HepG2 (cell line): ENCODE measurements at regions not wholly inside any gene's neighbourhood (a gene's known extent, or its start where the extent isn't known, plus 50 kb on each side); places are given as distances from the start of the nearest gene placed in this dataset.

Experiments
- ATAC-seq: fragments of 200-7000 bp; cut with Tn5 transposase; 3 replicates; pipeline ENCODE4 v1.9.1; 2020; ENCODE audit warnings: mild to moderate bottlenecking, moderate library complexity
- BruUV-seq: library from RNA; stranded (reverse); fragments of 400-500 nt; replicated peaks from 2 replicates; lab custom pipeline; 2021; lab: Mats Ljungman, UMichigan
- CTCF ChIA-PET: fragments of 300-600 bp; formaldehyde crosslinking; extraction: SDS; loops from one replicate; lab custom pipeline; 2021; ENCODE audit warnings: low total read pairs, inconsistent platforms, low intra/inter-chr PET ratio; lab: Yijun Ruan, JAX
- POLR2A ChIA-PET: fragments of 350-600 bp; sonication (Branson Sonifier 250); formaldehyde crosslinking; loops from one replicate; lab custom pipeline; 2020; ENCODE audit warnings: antibody characterized with exemption, inconsistent platforms; lab: Yijun Ruan, JAX
- DNase-seq: peaks from one replicate; pipeline ENCODE4 v3.0.0-alpha.2; 2015; ENCODE audit warnings: low spot score
- FAIRE-seq: peaks from 3 replicates; lab custom pipeline; 2011; peaks lifted over from hg19 to GRCh38; lab: Jason Lieb, UNC
- H2AFZ ChIP-seq: one replicate; pipeline ENCODE4 v1.6.1; 2011; ENCODE audit warnings: low read length, inconsistent platforms
- H3K27ac ChIP-seq: fragments of 300-600 bp; 3 replicates; pipeline ENCODE4 v1.8.0; 2011; ENCODE audit warnings: mixed run types, mild to moderate bottlenecking, mixed read lengths, low read length, inconsistent platforms; ENCODE audit not compliant: insufficient read depth; ENCODE audit errors: extremely low read length
- H3K27me3 ChIP-seq, 2 experiments: fragments of 200-600 bp in 1 of 2; 2 replicates in 1 of 2; 3 replicates in 1 of 2; pipeline versions ENCODE4 v1.6.0 to v1.8.0; 2011; ENCODE audit warnings: low read length in 2 of 2, mild to moderate bottlenecking in 2 of 2, moderate library complexity in 2 of 2, inconsistent platforms in 1 of 2; ENCODE audit not compliant: insufficient read depth in 2 of 2, control insufficient read depth in 1 of 2
- H3K36me3 ChIP-seq, 2 experiments: fragments of 200-600 bp in 1 of 2; replicated peaks in 1 of 2; 2 replicates in 1 of 2; 3 replicates in 1 of 2; pipeline versions ENCODE4 v1.5.1 to v1.8.0; 2011; ENCODE audit warnings: low read length in 2 of 2, inconsistent platforms in 1 of 2; ENCODE audit not compliant: insufficient read depth in 2 of 2, control insufficient read depth in 1 of 2
- H3K4me1 ChIP-seq: 2 replicates; pipeline ENCODE4 v1.5.1; 2012; ENCODE audit warnings: low read length, inconsistent platforms; ENCODE audit not compliant: insufficient read depth
- H3K4me2 ChIP-seq: 2 replicates; pipeline ENCODE4 v1.6.0; 2011; ENCODE audit warnings: low read depth, low read length, inconsistent platforms
- H3K4me3 ChIP-seq, 3 experiments: fragments of 200-600 bp in 1 of 3; sonication (generic), shearing (Covaris generic) in 1 of 3; replicated peaks in 1 of 3; 2 replicates each; pipeline ENCODE4 v1.5.1; 2011 to 2016; ENCODE audit warnings: low read length in 3 of 3, inconsistent platforms in 2 of 3, low read depth in 2 of 3, mild to moderate bottlenecking in 2 of 3, control low read depth in 1 of 3, mixed read lengths in 1 of 3; ENCODE audit not compliant: insufficient read depth in 1 of 3
- H3K79me2 ChIP-seq: one replicate; pipeline ENCODE4 v1.6.1; 2011; ENCODE audit warnings: low read length, inconsistent platforms; ENCODE audit not compliant: insufficient read depth
- H3K9ac ChIP-seq: 2 replicates; pipeline ENCODE4 v1.6.0; 2011; ENCODE audit warnings: mild to moderate bottlenecking, low read depth, low read length, inconsistent platforms; ENCODE audit not compliant: insufficient read depth
- H3K9me3 ChIP-seq: 2 replicates; pipeline ENCODE4 v1.5.1; 2012; ENCODE audit warnings: mild to moderate bottlenecking, low read length
- H4K20me1 ChIP-seq: 2 replicates; pipeline ENCODE4 v1.6.0; 2011; ENCODE audit warnings: inconsistent platforms, mild to moderate bottlenecking, low read length, moderate library complexity; ENCODE audit not compliant: insufficient read depth
- ARID2 ChIP-seq: sonication (generic); formaldehyde crosslinking; IDR thresholded peaks from 2 replicates; pipeline ENCODE4 v1.8.1; 2022; ENCODE audit warnings: mild to moderate bottlenecking, missing genetic modification reagents, borderline replicate concordance
- DNMT1 ChIP-seq: sonication (generic); formaldehyde crosslinking; IDR thresholded peaks from 2 replicates; pipeline ENCODE4 v1.5.1; 2020; ENCODE audit warnings: mild to moderate bottlenecking, missing genetic modification reagents
- MEF2D ChIP-seq: sonication (generic); formaldehyde crosslinking; IDR thresholded peaks from 2 replicates; pipeline ENCODE4 v1.5.1; 2020; ENCODE audit warnings: mild to moderate bottlenecking, missing genetic modification reagents
- MIER3 ChIP-seq: IDR thresholded peaks from 2 replicates; pipeline ENCODE4 v1.6.1; 2016; ENCODE audit warnings: missing compliant biosample characterization, borderline replicate concordance
- SMAD3 ChIP-seq: sonication (generic); formaldehyde crosslinking; IDR thresholded peaks from 2 replicates; pipeline ENCODE4 v1.4.0; 2020; ENCODE audit warnings: missing genetic modification reagents
- SMARCC2 ChIP-seq: fragments of 450-650 bp; IDR thresholded peaks from 2 replicates; pipeline ENCODE4 v1.6.1; 2017; ENCODE audit warnings: antibody characterized with exemption, mild to moderate bottlenecking
- SMARCE1 ChIP-seq: fragments of 450-650 bp; IDR thresholded peaks from 2 replicates; pipeline ENCODE4 v1.6.1; 2017; ENCODE audit warnings: borderline replicate concordance
- SP1 ChIP-seq, 2 experiments: fragments of 450-650 bp in 1 of 2; sonication (generic) in 1 of 2; formaldehyde crosslinking in 1 of 2; IDR thresholded peaks; 2 replicates each; pipeline versions ENCODE4 v1.4.0 to v1.6.1; 2016 to 2020; ENCODE audit warnings: missing genetic modification reagents in 1 of 2
- YEATS2 ChIP-seq: sonication (generic); formaldehyde crosslinking; IDR thresholded peaks from 2 replicates; pipeline ENCODE4 v1.4.0; 2020; ENCODE audit warnings: missing genetic modification reagents, borderline replicate concordance
- ZNF335 ChIP-seq: sonication (generic); formaldehyde crosslinking; IDR thresholded peaks from 2 replicates; pipeline ENCODE4 v1.4.0; 2020; ENCODE audit warnings: missing genetic modification reagents
- ZNF557 ChIP-seq: sonication (generic); formaldehyde crosslinking; IDR thresholded peaks from 2 replicates; pipeline ENCODE4 v1.4.0; 2020; ENCODE audit warnings: missing genetic modification reagents
- ZNF883 ChIP-seq: sonication (generic); formaldehyde crosslinking; IDR thresholded peaks from 2 replicates; pipeline ENCODE4 v1.5.1; 2020; ENCODE audit warnings: mild to moderate bottlenecking, missing genetic modification reagents; ENCODE audit errors: not compliant biosample characterization
- WGBS: methylation state at CpG from one replicate; pipeline ENCODE4 v1.1.6; 2017; ENCODE audit warnings: low lambda C conversion rate; 5-methylcytosine and 5-hydroxymethylcytosine counted together
- in situ Hi-C: cut with HindIII; loops from 2 replicates; pipeline ENCODE4 v1.10.0; 2017; ENCODE audit warnings: low pct_unique_long_range_greater_than_20kb; ENCODE audit not compliant: extremely low pct_ligation_motif_present
- intact Hi-C: fragments of 100-400 bp; cut with micrococcal nuclease; formaldehyde crosslinking; loops from one replicate; pipeline ENCODE4 v1.10.0; 2022; ENCODE audit not compliant: unreplicated experiment
- TF ChIP-seq, protein P1 (sequence below): sonication (generic); formaldehyde crosslinking; conservative IDR thresholded peaks from 2 replicates; pipeline ENCODE4 v1.8.0; 2022; ENCODE audit warnings: missing genetic modification reagents
- TF ChIP-seq, protein P2 (sequence below): sonication (generic); formaldehyde crosslinking; IDR thresholded peaks from 2 replicates; pipeline ENCODE4 v1.8.1; 2023; ENCODE audit warnings: missing genetic modification reagents, mild to moderate bottlenecking, borderline replicate concordance
- TF ChIP-seq, protein P3 (sequence below): sonication (generic); formaldehyde crosslinking; IDR thresholded peaks from 2 replicates; pipeline ENCODE4 v1.5.0; 2020; ENCODE audit warnings: missing genetic modification reagents
- TF ChIP-seq, protein P4 (sequence below): sonication (generic); formaldehyde crosslinking; IDR thresholded peaks from 2 replicates; pipeline ENCODE4 v1.4.0; 2020; ENCODE audit warnings: missing genetic modification reagents, borderline replicate concordance
- TF ChIP-seq, protein P5 (sequence below): sonication (generic); formaldehyde crosslinking; IDR thresholded peaks from 2 replicates; pipeline ENCODE4 v1.4.0; 2020; ENCODE audit warnings: missing genetic modification reagents, borderline replicate concordance

DNA sequence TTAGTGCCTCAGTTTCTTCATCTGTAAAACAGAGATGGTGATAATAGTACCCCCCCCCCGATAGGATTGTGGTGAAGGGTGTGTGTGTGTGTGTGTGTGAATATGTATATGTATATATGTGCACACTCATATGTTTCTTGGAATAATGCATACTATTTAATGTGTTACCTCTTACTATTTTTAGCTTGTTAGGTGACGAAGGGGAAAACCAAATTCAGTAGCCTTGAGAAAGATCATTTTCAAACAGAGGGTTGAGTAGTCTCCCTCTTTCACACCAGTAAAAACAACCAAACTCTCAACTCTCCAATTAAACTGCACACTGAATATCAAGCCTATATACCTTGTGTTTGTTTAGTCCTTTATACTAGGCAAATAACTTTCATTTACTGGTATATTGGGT is 75.7 kb downstream of the NTMT2 start:
- FAIRE-seq, result no peak

More for the DNA sequence above, 75.7 kb downstream of the NTMT2 start:
- Histone ChIP-seq H3K9me3 (no peaks in the 10 kb centered on the region), H3K27me3 (0 out of 5 replicates have a peak, but pooled peaks cover 0 to 1% of the 10 kb centered on the region in 2 experiments), H3K4me3 (no peak overlapping the region), H3K9ac (no peak overlapping the region), H2AFZ (no peak overlapping the region), H3K36me3 (no peaks in the 10 kb centered on the region), H4K20me1 (no peaks in the 10 kb centered on the region), H3K27ac (no peak overlapping the region), H3K79me2 (no peaks in the 10 kb centered on the region), H3K4me2 (no peak overlapping the region), H3K4me1 (no peaks in the 10 kb centered on the region)
- ATAC-seq, result no peak
- TF ChIP-seq SMARCC2 (no peak), MEF2D (CRISPR knock-in tag) (no peak), SP1 (IDR thresholded peaks at IDR 0.05) (no peak), SP1 (CRISPR knock-in tag; IDR thresholded peaks at IDR 0.05) (no peak), ARID2 (CRISPR knock-in tag) (no peak), YEATS2 (CRISPR knock-in tag) (no peak), ZNF557 (CRISPR knock-in tag) (no peak), SMARCE1 (no peak), SMAD3 (no peak), ZNF883 (CRISPR knock-in tag) (no peak), MIER3 (CRISPR knock-in tag) (no peak), ZNF335 (no peak), DNMT1 (CRISPR knock-in tag) (no peak)
- TF ChIP-seq, protein P1, sequence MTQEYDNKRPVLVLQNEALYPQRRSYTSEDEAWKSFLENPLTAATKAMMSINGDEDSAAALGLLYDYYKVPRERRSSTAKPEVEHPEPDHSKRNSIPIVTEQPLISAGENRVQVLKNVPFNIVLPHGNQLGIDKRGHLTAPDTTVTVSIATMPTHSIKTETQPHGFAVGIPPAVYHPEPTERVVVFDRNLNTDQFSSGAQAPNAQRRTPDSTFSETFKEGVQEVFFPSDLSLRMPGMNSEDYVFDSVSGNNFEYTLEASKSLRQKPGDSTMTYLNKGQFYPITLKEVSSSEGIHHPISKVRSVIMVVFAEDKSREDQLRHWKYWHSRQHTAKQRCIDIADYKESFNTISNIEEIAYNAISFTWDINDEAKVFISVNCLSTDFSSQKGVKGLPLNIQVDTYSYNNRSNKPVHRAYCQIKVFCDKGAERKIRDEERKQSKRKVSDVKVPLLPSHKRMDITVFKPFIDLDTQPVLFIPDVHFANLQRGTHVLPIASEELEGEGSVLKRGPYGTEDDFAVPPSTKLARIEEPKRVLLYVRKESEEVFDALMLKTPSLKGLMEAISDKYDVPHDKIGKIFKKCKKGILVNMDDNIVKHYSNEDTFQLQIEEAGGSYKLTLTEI (CRISPR knock-in tag), result no peak
- TF ChIP-seq, protein P2, sequence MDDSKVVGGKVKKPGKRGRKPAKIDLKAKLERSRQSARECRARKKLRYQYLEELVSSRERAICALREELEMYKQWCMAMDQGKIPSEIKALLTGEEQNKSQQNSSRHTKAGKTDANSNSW, result no peak
- TF ChIP-seq, protein P3, sequence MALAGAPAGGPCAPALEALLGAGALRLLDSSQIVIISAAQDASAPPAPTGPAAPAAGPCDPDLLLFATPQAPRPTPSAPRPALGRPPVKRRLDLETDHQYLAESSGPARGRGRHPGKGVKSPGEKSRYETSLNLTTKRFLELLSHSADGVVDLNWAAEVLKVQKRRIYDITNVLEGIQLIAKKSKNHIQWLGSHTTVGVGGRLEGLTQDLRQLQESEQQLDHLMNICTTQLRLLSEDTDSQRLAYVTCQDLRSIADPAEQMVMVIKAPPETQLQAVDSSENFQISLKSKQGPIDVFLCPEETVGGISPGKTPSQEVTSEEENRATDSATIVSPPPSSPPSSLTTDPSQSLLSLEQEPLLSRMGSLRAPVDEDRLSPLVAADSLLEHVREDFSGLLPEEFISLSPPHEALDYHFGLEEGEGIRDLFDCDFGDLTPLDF, result no peak
- TF ChIP-seq, protein P4, sequence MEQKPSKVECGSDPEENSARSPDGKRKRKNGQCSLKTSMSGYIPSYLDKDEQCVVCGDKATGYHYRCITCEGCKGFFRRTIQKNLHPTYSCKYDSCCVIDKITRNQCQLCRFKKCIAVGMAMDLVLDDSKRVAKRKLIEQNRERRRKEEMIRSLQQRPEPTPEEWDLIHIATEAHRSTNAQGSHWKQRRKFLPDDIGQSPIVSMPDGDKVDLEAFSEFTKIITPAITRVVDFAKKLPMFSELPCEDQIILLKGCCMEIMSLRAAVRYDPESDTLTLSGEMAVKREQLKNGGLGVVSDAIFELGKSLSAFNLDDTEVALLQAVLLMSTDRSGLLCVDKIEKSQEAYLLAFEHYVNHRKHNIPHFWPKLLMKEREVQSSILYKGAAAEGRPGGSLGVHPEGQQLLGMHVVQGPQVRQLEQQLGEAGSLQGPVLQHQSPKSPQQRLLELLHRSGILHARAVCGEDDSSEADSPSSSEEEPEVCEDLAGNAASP (CRISPR knock-in tag), result no peak
- TF ChIP-seq, protein P5, sequence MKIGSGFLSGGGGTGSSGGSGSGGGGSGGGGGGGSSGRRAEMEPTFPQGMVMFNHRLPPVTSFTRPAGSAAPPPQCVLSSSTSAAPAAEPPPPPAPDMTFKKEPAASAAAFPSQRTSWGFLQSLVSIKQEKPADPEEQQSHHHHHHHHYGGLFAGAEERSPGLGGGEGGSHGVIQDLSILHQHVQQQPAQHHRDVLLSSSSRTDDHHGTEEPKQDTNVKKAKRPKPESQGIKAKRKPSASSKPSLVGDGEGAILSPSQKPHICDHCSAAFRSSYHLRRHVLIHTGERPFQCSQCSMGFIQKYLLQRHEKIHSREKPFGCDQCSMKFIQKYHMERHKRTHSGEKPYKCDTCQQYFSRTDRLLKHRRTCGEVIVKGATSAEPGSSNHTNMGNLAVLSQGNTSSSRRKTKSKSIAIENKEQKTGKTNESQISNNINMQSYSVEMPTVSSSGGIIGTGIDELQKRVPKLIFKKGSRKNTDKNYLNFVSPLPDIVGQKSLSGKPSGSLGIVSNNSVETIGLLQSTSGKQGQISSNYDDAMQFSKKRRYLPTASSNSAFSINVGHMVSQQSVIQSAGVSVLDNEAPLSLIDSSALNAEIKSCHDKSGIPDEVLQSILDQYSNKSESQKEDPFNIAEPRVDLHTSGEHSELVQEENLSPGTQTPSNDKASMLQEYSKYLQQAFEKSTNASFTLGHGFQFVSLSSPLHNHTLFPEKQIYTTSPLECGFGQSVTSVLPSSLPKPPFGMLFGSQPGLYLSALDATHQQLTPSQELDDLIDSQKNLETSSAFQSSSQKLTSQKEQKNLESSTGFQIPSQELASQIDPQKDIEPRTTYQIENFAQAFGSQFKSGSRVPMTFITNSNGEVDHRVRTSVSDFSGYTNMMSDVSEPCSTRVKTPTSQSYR (CRISPR knock-in tag), result no peak
- no TSS peak for BruUV-seq
- 50% methylated on average over 2 of the region's 2 CpGs for WGBS
- CTCF ChIA-PET, result no interaction called here
- DNase-seq, result no peak
- POLR2A ChIA-PET, result no interaction called here
- in situ Hi-C loops, result no loop called here
- intact Hi-C loops, result no loop called here
